ACC112 (cell line): ENCODE measurements at regions not wholly inside any gene's neighbourhood (a gene's known extent, or its start where the extent isn't known, plus 50 kb on each side); places are given as distances from the start of the nearest gene placed in this dataset.

Source experiments
- H2AFZ ChIP-seq: fragments of 200-600 bp; sonication (generic); one replicate; pipeline ENCODE4 v1.6.0; 2017; ENCODE audit warnings: antibody characterized with exemption, low read length; ENCODE audit not compliant: unreplicated experiment
- H3K27ac ChIP-seq: fragments of 200-600 bp; sonication (generic); 2 replicates; pipeline ENCODE4 v1.5.1; 2014; ENCODE audit warnings: low read depth, mild to moderate bottlenecking, antibody characterized with exemption, low read length, moderate library complexity
- H3K27me3 ChIP-seq: fragments of 200-600 bp; sonication (generic); 2 replicates; pipeline ENCODE4 v1.6.1; 2014; ENCODE audit warnings: mild to moderate bottlenecking, antibody characterized with exemption, low read length, moderate library complexity, mixed read lengths; ENCODE audit not compliant: insufficient read depth
- H3K36me3 ChIP-seq: fragments of 200-600 bp; sonication (generic); 2 replicates; pipeline ENCODE4 v1.6.1; 2016; ENCODE audit warnings: mild to moderate bottlenecking, antibody characterized with exemption, low read length, moderate library complexity, mixed read lengths; ENCODE audit not compliant: insufficient read depth
- H3K4me1 ChIP-seq: fragments of 200-600 bp; sonication (generic); one replicate; pipeline ENCODE4 v1.6.1; 2016; ENCODE audit warnings: low read length, mixed read lengths; ENCODE audit not compliant: insufficient read depth, unreplicated experiment, control insufficient read depth
- H3K4me3 ChIP-seq: fragments of 200-600 bp; sonication (generic); 2 replicates; pipeline ENCODE4 v1.5.1; 2014; ENCODE audit warnings: mild to moderate bottlenecking, low read depth, low read length
- H3K79me2 ChIP-seq: fragments of 200-600 bp; sonication (generic); one replicate; pipeline ENCODE4 v1.6.0; 2016; ENCODE audit warnings: low read length; ENCODE audit not compliant: control insufficient read depth, unreplicated experiment, insufficient read depth

- Histone ChIP-seq H3K4me1 (no peaks in the 10 kb centered on the region), H3K27ac (no peak overlapping the region), H3K36me3 (no peaks in the 10 kb centered on the region), H2AFZ (no peak overlapping the region), H3K4me3 (no peak overlapping the region), H3K27me3 (no peaks in the 10 kb centered on the region), H3K79me2 (no peaks in the 10 kb centered on the region)
These were observed 1391.3 kb downstream of the PLA2G4A start for GRCh38 chr1:188220051-188220450.

DNA sequence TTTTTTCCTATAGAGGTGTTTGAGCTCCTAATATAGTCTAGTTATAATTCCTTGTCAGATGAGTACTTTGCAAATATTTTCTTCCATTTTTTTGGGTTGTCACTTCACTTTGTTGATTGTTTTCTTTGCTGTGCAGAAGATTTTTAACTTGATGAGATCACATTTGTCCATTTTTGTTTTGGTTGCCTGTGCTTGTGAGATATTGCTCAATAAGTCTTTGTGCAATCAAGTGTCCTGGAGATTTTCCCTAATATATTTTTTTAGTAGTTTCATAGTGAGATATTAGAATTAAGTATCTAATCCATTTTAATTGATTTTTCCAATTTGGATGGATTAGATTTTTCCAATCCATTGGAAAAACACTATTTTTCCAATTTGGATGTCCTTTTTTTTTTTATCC, 1395.5 kb downstream of the PLA2G4A start:
- no peaks in the 10 kb centered on the region for H3K27me3 ChIP-seq
- H3K36me3 ChIP-seq: no peaks in the 10 kb centered on the region
- no peaks in the 10 kb centered on the region for H3K4me1 ChIP-seq
- H3K79me2 ChIP-seq: no peaks in the 10 kb centered on the region
- H2AFZ ChIP-seq: no peak overlapping the region
- no peak overlapping the region for H3K4me3 ChIP-seq
- H3K27ac ChIP-seq: no peak overlapping the region

- Histone ChIP-seq H2AFZ (no peak overlapping the region), H3K27ac (no peak overlapping the region), H3K4me3 (no peak overlapping the region), H3K36me3 (no peaks in the 10 kb centered on the region), H3K79me2 (no peaks in the 10 kb centered on the region), H3K27me3 (no peaks in the 10 kb centered on the region), H3K4me1 (no peaks in the 10 kb centered on the region)
These were observed 1397.2 kb downstream of the PLA2G4A start for GRCh38 chr1:188225975-188226374.

GRCh38 chr1:188228623-188229022, 1399.9 kb downstream of the PLA2G4A start:
- H2AFZ ChIP-seq: no peak overlapping the region
- H3K4me1 ChIP-seq: no peaks in the 10 kb centered on the region
- no peak overlapping the region for H3K4me3 ChIP-seq
- H3K27ac ChIP-seq: no peak overlapping the region
- H3K79me2 ChIP-seq: no peaks in the 10 kb centered on the region
- no peaks in the 10 kb centered on the region for H3K36me3 ChIP-seq
- no peaks in the 10 kb centered on the region for H3K27me3 ChIP-seq

- Histone ChIP-seq H3K27me3 (no peaks in the 10 kb centered on the region), H3K4me1 (peaks cover 27% of the 10 kb centered on the region), H3K27ac (peak overlapping the region; percentile 83), H3K36me3 (no peaks in the 10 kb centered on the region), H3K4me3 (peak overlapping the region; percentile 28; the same call in 1 of the 2 replicates), H2AFZ (peak overlapping the region; percentile 4), H3K79me2 (no peaks in the 10 kb centered on the region)
These were observed 1409.0 kb downstream of the PLA2G4A start for GRCh38 chr1:188237573-188238348.

DNA sequence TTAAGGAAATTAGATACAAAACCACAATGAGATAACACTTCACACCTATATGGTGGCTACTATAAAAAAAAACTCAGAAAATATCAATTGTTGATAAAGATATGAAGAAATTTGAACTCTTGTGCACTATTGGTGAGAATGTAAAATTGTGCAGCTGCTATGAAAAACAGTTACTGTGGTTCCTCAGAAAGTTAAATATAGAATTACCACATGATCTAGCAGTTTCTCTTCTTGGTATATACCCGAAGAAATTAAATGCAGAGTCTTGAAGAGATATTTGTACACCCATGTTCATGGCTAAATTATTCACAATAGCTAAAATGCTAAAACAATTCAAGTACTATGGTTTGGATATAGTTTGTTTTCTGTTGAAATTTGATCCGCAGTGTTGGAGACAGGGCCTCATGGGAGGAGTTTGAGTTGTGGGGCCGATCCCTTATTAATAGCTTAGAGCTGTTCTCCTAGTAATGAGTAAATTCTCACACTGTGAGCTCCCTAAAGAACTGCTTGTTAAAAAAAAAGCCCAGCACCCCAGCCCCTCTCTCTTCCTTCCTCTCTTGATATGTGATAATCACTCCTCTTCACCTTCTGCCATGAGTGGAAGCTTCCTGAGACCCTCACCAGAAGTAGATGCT, 1412.1 kb downstream of the PLA2G4A start:
- Histone ChIP-seq H3K27me3 (no peaks in the 10 kb centered on the region), H2AFZ (peak overlapping the region; percentile 34), H3K79me2 (no peaks in the 10 kb centered on the region), H3K4me1 (peaks cover 27% of the 10 kb centered on the region), H3K4me3 (no peak overlapping the region), H3K27ac (no peak overlapping the region), H3K36me3 (no peaks in the 10 kb centered on the region)

GRCh38 chr1:188241629-188242028, 1412.9 kb downstream of the PLA2G4A start:
- no peak overlapping the region for H3K4me3 ChIP-seq
- no peaks in the 10 kb centered on the region for H3K27me3 ChIP-seq
- H3K36me3 ChIP-seq: no peaks in the 10 kb centered on the region
- no peak overlapping the region for H2AFZ ChIP-seq
- no peak overlapping the region for H3K27ac ChIP-seq
- no peaks in the 10 kb centered on the region for H3K79me2 ChIP-seq
- H3K4me1 ChIP-seq: peaks cover 24% of the 10 kb centered on the region

DNA sequence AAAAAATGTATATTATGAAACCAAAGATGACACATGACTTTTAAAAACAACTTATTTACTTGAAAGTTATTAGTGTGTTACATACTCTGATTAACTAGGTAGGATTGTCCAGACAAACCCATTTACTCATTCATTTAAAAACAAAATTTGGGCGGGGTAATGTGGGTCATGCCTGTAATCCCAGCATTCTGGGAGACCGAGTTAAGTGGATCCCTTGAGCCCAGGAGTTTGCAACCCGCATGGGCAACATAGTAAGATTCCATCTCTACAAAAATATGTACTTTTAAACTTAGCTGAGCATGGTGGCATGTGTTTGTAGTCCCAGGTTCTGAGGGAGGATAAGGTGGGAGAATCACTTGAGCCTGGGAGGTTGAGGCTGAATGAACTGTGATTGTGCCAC, 1414.7 kb downstream of the PLA2G4A start:
- Histone ChIP-seq H3K27ac (no peak overlapping the region), H3K4me1 (peaks cover 8% of the 10 kb centered on the region), H2AFZ (no peak overlapping the region), H3K79me2 (no peaks in the 10 kb centered on the region), H3K27me3 (no peaks in the 10 kb centered on the region), H3K36me3 (no peaks in the 10 kb centered on the region), H3K4me3 (no peak overlapping the region)

DNA sequence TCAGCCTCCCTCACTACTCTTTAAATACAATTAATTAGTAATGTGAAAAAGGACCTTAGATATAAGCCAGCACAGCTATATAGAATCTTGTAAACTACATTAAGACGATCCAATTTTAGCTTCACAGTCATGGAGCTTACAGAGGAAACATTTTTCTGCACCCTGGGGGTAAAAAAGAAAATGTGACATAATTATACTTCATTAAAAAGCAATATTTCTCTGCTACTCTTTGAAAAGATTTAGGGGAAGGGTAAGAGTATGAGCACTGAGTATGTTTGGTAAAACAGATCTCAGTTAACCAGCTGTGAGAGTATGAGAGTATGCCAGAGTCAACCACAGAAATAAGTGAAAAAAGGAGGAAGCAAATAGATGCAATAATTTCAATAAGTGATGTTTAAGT, 1415.9 kb downstream of the PLA2G4A start:
- H3K27ac ChIP-seq: no peak overlapping the region
- no peaks in the 10 kb centered on the region for H3K79me2 ChIP-seq
- peaks cover 8% of the 10 kb centered on the region for H3K4me1 ChIP-seq
- no peaks in the 10 kb centered on the region for H3K27me3 ChIP-seq
- H2AFZ ChIP-seq: no peak overlapping the region
- H3K36me3 ChIP-seq: no peaks in the 10 kb centered on the region
- no peak overlapping the region for H3K4me3 ChIP-seq

GRCh38 chr1:188247255-188247654, 1418.5 kb downstream of the PLA2G4A start:
- no peaks in the 10 kb centered on the region for H3K27me3 ChIP-seq
- no peaks in the 10 kb centered on the region for H3K36me3 ChIP-seq
- no peak overlapping the region for H3K27ac ChIP-seq
- H2AFZ ChIP-seq: no peak overlapping the region
- no peaks in the 10 kb centered on the region for H3K79me2 ChIP-seq
- H3K4me3 ChIP-seq: no peak overlapping the region
- no peaks in the 10 kb centered on the region for H3K4me1 ChIP-seq

DNA sequence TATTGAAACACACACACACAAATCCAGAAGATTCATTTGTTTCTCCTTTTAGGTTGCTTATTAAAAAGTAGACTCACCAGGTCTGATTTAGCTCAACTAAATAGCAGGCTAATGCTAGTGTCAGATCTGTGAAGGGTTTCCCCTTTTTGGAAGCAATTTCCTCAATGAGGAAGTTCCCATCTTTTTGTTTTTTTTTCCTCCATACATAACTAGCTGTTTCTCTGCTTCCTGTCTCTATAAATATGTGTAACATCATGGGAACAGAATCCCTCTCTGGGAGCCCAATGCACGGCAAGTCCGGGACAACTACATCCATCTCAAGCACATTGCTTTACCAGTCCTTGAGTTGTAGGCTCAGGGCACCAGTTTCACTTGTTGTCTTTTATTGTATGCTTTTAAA, 1421.1 kb downstream of the PLA2G4A start:
- Histone ChIP-seq H3K79me2 (no peaks in the 10 kb centered on the region), H3K4me1 (no peaks in the 10 kb centered on the region), H3K36me3 (no peaks in the 10 kb centered on the region), H3K4me3 (no peak overlapping the region), H3K27me3 (no peaks in the 10 kb centered on the region), H2AFZ (peak overlapping the region; percentile 68), H3K27ac (no peak overlapping the region)
